Neural cell (in vitro differentiated cells): ENCODE measurements at regions not wholly inside any gene's neighbourhood (a gene's known extent, or its start where the extent isn't known, plus 50 kb on each side); places are given as distances from the start of the nearest gene placed in this dataset.

ENCODE experiments used
- H2AFZ ChIP-seq: fragments of 200-600, 300-800 bp; sonication (generic), shearing (Covaris generic); 2 replicates; pipeline ENCODE4 v1.6.0; 2014; ENCODE audit warnings: low read depth, mild to moderate bottlenecking, antibody characterized with exemption, low read length, moderate library complexity
- H3F3A ChIP-seq: fragments of 200-600 bp; shearing (Covaris generic); 2 replicates; pipeline ENCODE4 v1.6.1; 2016; ENCODE audit warnings: mild to moderate bottlenecking, moderate library complexity, mixed read lengths, antibody characterized with exemption, low read length; ENCODE audit not compliant: insufficient read depth, poor library complexity, severe bottlenecking
- H3K27ac ChIP-seq: fragments of 200-600, 300-800 bp; sonication (generic), shearing (Covaris generic); 2 replicates; pipeline ENCODE4 v1.5.1; 2014; ENCODE audit warnings: mild to moderate bottlenecking, low read length, moderate library complexity
- H3K27me3 ChIP-seq: fragments of 300-800, 200-600 bp; sonication (generic), shearing (Covaris generic); 2 replicates; pipeline ENCODE4 v1.6.0; 2014; ENCODE audit warnings: mild to moderate bottlenecking, low read depth, low read length, moderate library complexity; ENCODE audit not compliant: insufficient read depth
- H3K36me3 ChIP-seq: fragments of 300-800, 200-600 bp; sonication (generic), shearing (Covaris generic); 2 replicates; pipeline ENCODE4 v1.5.1; 2014; ENCODE audit warnings: mild to moderate bottlenecking, antibody characterized with exemption, low read length, moderate library complexity; ENCODE audit not compliant: insufficient read depth
- H3K4me2 ChIP-seq: fragments of 300-800, 200-600 bp; sonication (generic), shearing (Covaris generic); 2 replicates; pipeline ENCODE4 v1.6.0; 2014; ENCODE audit warnings: mild to moderate bottlenecking, low read length
- H3K4me3 ChIP-seq: fragments of 300-800, 200-600 bp; sonication (generic), shearing (Covaris generic); 2 replicates; pipeline ENCODE4 v1.5.1; 2014; ENCODE audit warnings: mild to moderate bottlenecking, low read length, moderate library complexity
- H3K79me2 ChIP-seq: fragments of 200-600 bp; shearing (Covaris generic); replicated peaks from 2 replicates; pipeline ENCODE4 v1.6.0; 2014; ENCODE audit warnings: mild to moderate bottlenecking, low read length, moderate library complexity; ENCODE audit not compliant: insufficient read depth
- H3K9ac ChIP-seq: fragments of 300-800, 200-600 bp; sonication (generic), shearing (Covaris generic); 2 replicates; pipeline ENCODE4 v1.6.1; 2016; ENCODE audit warnings: mild to moderate bottlenecking, low read length, mixed read lengths
- H3K9me2 ChIP-seq: fragments of 200-600 bp; shearing (Covaris generic); 2 replicates; pipeline ENCODE4 v1.6.1; 2016; ENCODE audit warnings: mild to moderate bottlenecking, low read length, mixed read lengths; ENCODE audit not compliant: insufficient read depth
- H3K9me3 ChIP-seq: fragments of 200-600, 300-800 bp; sonication (generic), shearing (Covaris generic); 2 replicates; pipeline ENCODE4 v1.6.1; 2016; ENCODE audit warnings: mild to moderate bottlenecking, mixed run types, low read length, moderate library complexity, mixed read lengths
- H4K20me1 ChIP-seq: fragments of 200-600 bp; shearing (Covaris generic); 2 replicates; pipeline ENCODE4 v1.6.1; 2016; ENCODE audit warnings: mild to moderate bottlenecking, mixed run types; ENCODE audit not compliant: insufficient read depth
- CTCF ChIP-seq: fragments of 450-650 bp; IDR thresholded peaks from 2 replicates; pipeline ENCODE4 v1.5.1; 2014; ENCODE audit warnings: antibody characterized with exemption, mild to moderate bottlenecking, moderate library complexity; ENCODE audit not compliant: poor library complexity, severe bottlenecking
- EP300 ChIP-seq: fragments of 450-650 bp; conservative IDR thresholded peaks from 2 replicates; pipeline ENCODE4 v1.6.1; 2014; ENCODE audit warnings: antibody characterized with exemption, mild to moderate bottlenecking, moderate library complexity; ENCODE audit not compliant: poor library complexity, severe bottlenecking
- EZH2 ChIP-seq: fragments of 200-600, 300-800 bp; shearing (Covaris generic), sonication (generic); IDR thresholded peaks from 2 replicates; pipeline ENCODE4 v1.6.1; 2014; ENCODE audit warnings: antibody characterized with exemption, low read length, borderline replicate concordance, mild to moderate bottlenecking; ENCODE audit not compliant: insufficient read depth, poor library complexity, severe bottlenecking
- MXI1 ChIP-seq: fragments of 450-650 bp; conservative IDR thresholded peaks from 2 replicates; pipeline ENCODE4 v1.6.1; 2014; ENCODE audit warnings: antibody characterized with exemption, mild to moderate bottlenecking; ENCODE audit not compliant: poor library complexity, severe bottlenecking
- POLR2AphosphoS5 ChIP-seq: IDR thresholded peaks from 2 replicates; pipeline ENCODE4 v1.6.1; 2012
- RAD21 ChIP-seq: fragments of 450-650 bp; conservative IDR thresholded peaks from 2 replicates; pipeline ENCODE4 v1.6.1; 2014; ENCODE audit warnings: antibody characterized with exemption, mild to moderate bottlenecking, moderate library complexity
- REST ChIP-seq: IDR thresholded peaks from 2 replicates; pipeline ENCODE4 v1.6.1; 2012; ENCODE audit warnings: borderline replicate concordance
- SMC3 ChIP-seq: fragments of 450-650 bp; conservative IDR thresholded peaks from 2 replicates; pipeline ENCODE4 v1.6.1; 2014; ENCODE audit warnings: antibody characterized with exemption, mild to moderate bottlenecking, moderate library complexity; ENCODE audit not compliant: poor library complexity
- TAF1 ChIP-seq: IDR thresholded peaks from 2 replicates; pipeline ENCODE4 v1.6.1; 2012; ENCODE audit warnings: low read depth

- TF ChIP-seq POLR2AphosphoS5 (no peak), SMC3 (no peak), REST (no peak), EP300 (no peak), CTCF (no peak), TAF1 (no peak), MXI1 (no peak), EZH2 (no peak), RAD21 (no peak)
- H3K9me3 ChIP-seq = no peaks in the 10 kb centered on the region
- no peaks in the 10 kb centered on the region for H3K27me3 ChIP-seq
- no peaks in the 10 kb centered on the region for H3F3A ChIP-seq
- no peaks in the 10 kb centered on the region for H3K9me2 ChIP-seq
- no peaks in the 10 kb centered on the region for H4K20me1 ChIP-seq
- no peaks in the 10 kb centered on the region for H3K36me3 ChIP-seq
- no peak overlapping the region for H2AFZ ChIP-seq
- H3K4me2 ChIP-seq = no peak overlapping the region
- H3K4me3 ChIP-seq = no peak overlapping the region
- H3K27ac ChIP-seq = no peak overlapping the region
- H3K79me2 ChIP-seq = no peaks in the 10 kb centered on the region
- no peak overlapping the region for H3K9ac ChIP-seq
These were observed 267.7 kb upstream of the SPRED2 start for GRCh38 chr2:65700004-65700651.

- Histone ChIP-seq H3K79me2 (no peaks in the 10 kb centered on the region), H3K4me2 (no peak overlapping the region), H3K36me3 (no peaks in the 10 kb centered on the region), H3F3A (no peaks in the 10 kb centered on the region), H3K9ac (no peak overlapping the region), H4K20me1 (no peaks in the 10 kb centered on the region), H3K27me3 (no peaks in the 10 kb centered on the region), H3K4me3 (no peak overlapping the region), H2AFZ (no peak overlapping the region), H3K27ac (no peak overlapping the region), H3K9me3 (no peaks in the 10 kb centered on the region), H3K9me2 (no peaks in the 10 kb centered on the region)
- TF ChIP-seq RAD21 = no peak
- TF ChIP-seq EZH2 = no peak
- TF ChIP-seq POLR2AphosphoS5 = no peak
- TF ChIP-seq TAF1 = no peak
- no peak for TF ChIP-seq EP300
These were observed 259.4 kb upstream of the SPRED2 start for GRCh38 chr2:65691816-65692215.
